HepG2 (cell line): ENCODE measurements at regions not wholly inside any gene's neighbourhood (a gene's known extent, or its start where the extent isn't known, plus 50 kb on each side); places are given as distances from the start of the nearest gene placed in this dataset.

Experiments used
- ATAC-seq: fragments of 200-7000 bp; cut with Tn5 transposase; 3 replicates; pipeline ENCODE4 v1.9.1; 2020; ENCODE audit warnings: mild to moderate bottlenecking, moderate library complexity
- BruUV-seq: library from RNA; stranded (reverse); fragments of 400-500 nt; replicated peaks from 2 replicates; lab custom pipeline; 2021; lab: Mats Ljungman, UMichigan
- CTCF ChIA-PET: fragments of 300-600 bp; formaldehyde crosslinking; extraction: SDS; loops from one replicate; lab custom pipeline; 2021; ENCODE audit warnings: low total read pairs, inconsistent platforms, low intra/inter-chr PET ratio; lab: Yijun Ruan, JAX
- POLR2A ChIA-PET: fragments of 350-600 bp; sonication (Branson Sonifier 250); formaldehyde crosslinking; loops from one replicate; lab custom pipeline; 2020; ENCODE audit warnings: antibody characterized with exemption, inconsistent platforms; lab: Yijun Ruan, JAX
- DNase-seq: peaks from one replicate; pipeline ENCODE4 v3.0.0-alpha.2; 2015; ENCODE audit warnings: low spot score
- FAIRE-seq: peaks from 3 replicates; lab custom pipeline; 2011; peaks lifted over from hg19 to GRCh38; lab: Jason Lieb, UNC
- H2AFZ ChIP-seq: one replicate; pipeline ENCODE4 v1.6.1; 2011; ENCODE audit warnings: low read length, inconsistent platforms
- H3K27ac ChIP-seq: fragments of 300-600 bp; 3 replicates; pipeline ENCODE4 v1.8.0; 2011; ENCODE audit warnings: mixed run types, mild to moderate bottlenecking, mixed read lengths, low read length, inconsistent platforms; ENCODE audit not compliant: insufficient read depth; ENCODE audit errors: extremely low read length
- H3K27me3 ChIP-seq, 2 experiments: fragments of 200-600 bp in 1 of 2; 2 replicates in 1 of 2; 3 replicates in 1 of 2; pipeline versions ENCODE4 v1.6.0 to v1.8.0; 2011; ENCODE audit warnings: low read length in 2 of 2, mild to moderate bottlenecking in 2 of 2, moderate library complexity in 2 of 2, inconsistent platforms in 1 of 2; ENCODE audit not compliant: insufficient read depth in 2 of 2, control insufficient read depth in 1 of 2
- H3K36me3 ChIP-seq, 2 experiments: fragments of 200-600 bp in 1 of 2; replicated peaks in 1 of 2; 2 replicates in 1 of 2; 3 replicates in 1 of 2; pipeline versions ENCODE4 v1.5.1 to v1.8.0; 2011; ENCODE audit warnings: low read length in 2 of 2, inconsistent platforms in 1 of 2; ENCODE audit not compliant: insufficient read depth in 2 of 2, control insufficient read depth in 1 of 2
- H3K4me1 ChIP-seq: 2 replicates; pipeline ENCODE4 v1.5.1; 2012; ENCODE audit warnings: low read length, inconsistent platforms; ENCODE audit not compliant: insufficient read depth
- H3K4me2 ChIP-seq: 2 replicates; pipeline ENCODE4 v1.6.0; 2011; ENCODE audit warnings: low read depth, low read length, inconsistent platforms
- H3K4me3 ChIP-seq, 3 experiments: fragments of 200-600 bp in 1 of 3; sonication (generic), shearing (Covaris generic) in 1 of 3; replicated peaks in 1 of 3; 2 replicates each; pipeline ENCODE4 v1.5.1; 2011 to 2016; ENCODE audit warnings: low read length in 3 of 3, inconsistent platforms in 2 of 3, low read depth in 2 of 3, mild to moderate bottlenecking in 2 of 3, control low read depth in 1 of 3, mixed read lengths in 1 of 3; ENCODE audit not compliant: insufficient read depth in 1 of 3
- H3K79me2 ChIP-seq: one replicate; pipeline ENCODE4 v1.6.1; 2011; ENCODE audit warnings: low read length, inconsistent platforms; ENCODE audit not compliant: insufficient read depth
- H3K9ac ChIP-seq: 2 replicates; pipeline ENCODE4 v1.6.0; 2011; ENCODE audit warnings: mild to moderate bottlenecking, low read depth, low read length, inconsistent platforms; ENCODE audit not compliant: insufficient read depth
- H3K9me3 ChIP-seq: 2 replicates; pipeline ENCODE4 v1.5.1; 2012; ENCODE audit warnings: mild to moderate bottlenecking, low read length
- H4K20me1 ChIP-seq: 2 replicates; pipeline ENCODE4 v1.6.0; 2011; ENCODE audit warnings: inconsistent platforms, mild to moderate bottlenecking, low read length, moderate library complexity; ENCODE audit not compliant: insufficient read depth
- ARNT2 ChIP-seq: sonication (generic); formaldehyde crosslinking; IDR thresholded peaks from 2 replicates; pipeline ENCODE4 v1.8.0; 2022; ENCODE audit warnings: mild to moderate bottlenecking, low read depth, missing genetic modification reagents, moderate library complexity
- FOSL2 ChIP-seq: sonication (generic); formaldehyde crosslinking; IDR thresholded peaks from 2 replicates; pipeline ENCODE4 v1.4.0; 2020; ENCODE audit warnings: missing genetic modification reagents
- HOXA5 ChIP-seq: sonication (generic); formaldehyde crosslinking; IDR thresholded peaks from 2 replicates; pipeline ENCODE4 v1.4.0; 2020; ENCODE audit warnings: missing genetic modification reagents
- KDM2A ChIP-seq: sonication (generic); formaldehyde crosslinking; IDR thresholded peaks from 2 replicates; pipeline ENCODE4 v1.4.0; 2020; ENCODE audit warnings: low read depth, missing genetic modification reagents, borderline replicate concordance
- MXD1 ChIP-seq: sonication (generic); formaldehyde crosslinking; IDR thresholded peaks from 2 replicates; pipeline ENCODE4 v1.4.0; 2020; ENCODE audit warnings: mild to moderate bottlenecking, missing genetic modification reagents
- SIN3B ChIP-seq: fragments of 150-350 bp; IDR thresholded peaks from 2 replicates; pipeline ENCODE4 v1.6.1; 2014; ENCODE audit warnings: low read length
- TOPORS ChIP-seq: sonication (generic); formaldehyde crosslinking; IDR thresholded peaks from 2 replicates; pipeline ENCODE4 v1.8.0; 2023; ENCODE audit warnings: mild to moderate bottlenecking, missing genetic modification reagents
- ZNF317 ChIP-seq: sonication (generic); formaldehyde crosslinking; IDR thresholded peaks from 2 replicates; pipeline ENCODE4 v1.5.0; 2020; ENCODE audit warnings: mild to moderate bottlenecking, missing genetic modification reagents
- ZNF430 ChIP-seq: sonication (generic); formaldehyde crosslinking; IDR thresholded peaks from 2 replicates; pipeline ENCODE4 v1.9.0; 2021; ENCODE audit warnings: mild to moderate bottlenecking, missing genetic modification reagents
- ZNF446 ChIP-seq: sonication (generic); formaldehyde crosslinking; IDR thresholded peaks from 2 replicates; pipeline ENCODE4 v1.5.0; 2020; ENCODE audit warnings: mild to moderate bottlenecking, missing genetic modification reagents
- ZNF549 ChIP-seq: sonication (generic); formaldehyde crosslinking; IDR thresholded peaks from 2 replicates; pipeline ENCODE4 v1.5.0; 2020; ENCODE audit warnings: missing genetic modification reagents
- ZNF878 ChIP-seq: sonication (generic); formaldehyde crosslinking; IDR thresholded peaks from 2 replicates; pipeline ENCODE4 v1.8.1; 2023; ENCODE audit warnings: mild to moderate bottlenecking, missing genetic modification reagents, moderate library complexity
- WGBS: methylation state at CpG from one replicate; pipeline ENCODE4 v1.1.6; 2017; ENCODE audit warnings: low lambda C conversion rate; 5-methylcytosine and 5-hydroxymethylcytosine counted together
- in situ Hi-C: cut with HindIII; loops from 2 replicates; pipeline ENCODE4 v1.10.0; 2017; ENCODE audit warnings: low pct_unique_long_range_greater_than_20kb; ENCODE audit not compliant: extremely low pct_ligation_motif_present
- intact Hi-C: fragments of 100-400 bp; cut with micrococcal nuclease; formaldehyde crosslinking; loops from one replicate; pipeline ENCODE4 v1.10.0; 2022; ENCODE audit not compliant: unreplicated experiment

- BruUV-seq: no TSS peak
- intact Hi-C loops: no loop called here
- FAIRE-seq: no peak
- Histone ChIP-seq H3K4me3 (no peak overlapping the region), H4K20me1 (no peaks in the 10 kb centered on the region), H3K27ac (no peak overlapping the region), H3K9ac (no peak overlapping the region), H2AFZ (no peak overlapping the region), H3K36me3 (no peaks in the 10 kb centered on the region), H3K4me1 (no peaks in the 10 kb centered on the region), H3K4me2 (no peak overlapping the region), H3K27me3 (no peaks in the 10 kb centered on the region), H3K79me2 (no peaks in the 10 kb centered on the region), H3K9me3 (no peaks in the 10 kb centered on the region)
- no peak for DNase-seq
- ChIA-PET CTCF (no interaction called here), POLR2A (no interaction called here)
- WGBS: 0% methylated on average over 4 of the region's 4 CpGs
- in situ Hi-C loops: no loop called here
- ATAC-seq: no peak
- no peak for TF ChIP-seq ZNF878 (CRISPR knock-in tag)
- TF ChIP-seq SIN3B: no peak
- no peak for TF ChIP-seq ZNF446
- TF ChIP-seq KDM2A (CRISPR knock-in tag): no peak
- no peak for TF ChIP-seq TOPORS (CRISPR knock-in tag)
- no peak for TF ChIP-seq HOXA5 (CRISPR knock-in tag)
- no peak for TF ChIP-seq ARNT2
- no peak for TF ChIP-seq ZNF430 (CRISPR knock-in tag)
- TF ChIP-seq ZNF317: no peak
- TF ChIP-seq ZNF549 (CRISPR knock-in tag): no peak
- TF ChIP-seq MXD1: no peak
- TF ChIP-seq FOSL2 (CRISPR knock-in tag): no peak
Measured at GRCh38 chr11:95592471-95592870, 197.1 kb downstream of the FAM76B start.
